Testis (tissue), 2 donors: ENCODE measurements at regions not wholly inside any gene's neighbourhood (a gene's known extent, or its start where the extent isn't known, plus 50 kb on each side); places are given as distances from the start of the nearest gene placed in this dataset.

ENCODE experiments used
- DNase-seq: peaks from one replicate; pipeline ENCODE4 v3.0.0-alpha.2; 2019
- H3K27ac ChIP-seq, 2 donors: fragments of 200-600 bp; sonication (generic); one replicate each; pipeline ENCODE4 v1.5.1; 2019
- H3K27me3 ChIP-seq: fragments of 200-600 bp; sonication (generic); one replicate; pipeline ENCODE4 v1.5.1; 2019
- H3K36me3 ChIP-seq: fragments of 200-600 bp; sonication (generic); one replicate; pipeline ENCODE4 v1.5.1; 2017; ENCODE audit warnings: low read depth; ENCODE audit errors: missing control alignments
- H3K4me1 ChIP-seq: fragments of 200-600 bp; sonication (generic); one replicate; pipeline ENCODE4 v1.5.1; 2019
- H3K4me3 ChIP-seq, 2 donors: fragments of 200-600 bp; sonication (generic); one replicate each; pipeline ENCODE4 v1.5.1; 2017 to 2019
- H3K9me3 ChIP-seq: fragments of 200-600 bp; sonication (generic); one replicate; pipeline ENCODE4 v1.5.1; 2017
- POLR2A ChIP-seq: fragments of 450-650 bp; IDR thresholded peaks from one replicate; pipeline ENCODE4 v1.6.1; 2017; ENCODE audit warnings: antibody characterized with exemption, mild to moderate bottlenecking, moderate library complexity
- WGBS, 2 donors: methylation state at CpG; one replicate each; pipeline ENCODE4 v1.1.5; 2018; 5-methylcytosine and 5-hydroxymethylcytosine counted together
- intact Hi-C: fragments of 100-400 bp; cut with DNase I; formaldehyde crosslinking; loops from one replicate; pipeline ENCODE4 v1.15.1; 2023; ENCODE audit warnings: low total_unique reads
- TF ChIP-seq, protein P1 (sequence below), 3 experiments: fragments of 450-650 bp in 2 of 3; fragments of 200-600 bp in 1 of 3; sonication (generic) in 1 of 3; IDR thresholded peaks; one replicate each; pipeline ENCODE4 v1.5.1; 2016 to 2019; ENCODE audit warnings: antibody characterized with exemption in 3 of 3, mild to moderate bottlenecking in 2 of 3, moderate library complexity in 1 of 3

- no peak overlapping the region for H3K27ac ChIP-seq
- no peaks in the 10 kb centered on the region for H3K4me1 ChIP-seq
- WGBS, 2 donors: 90 to 94% methylated on average over 5 of the region's 5 CpGs
- TF ChIP-seq, protein P1, sequence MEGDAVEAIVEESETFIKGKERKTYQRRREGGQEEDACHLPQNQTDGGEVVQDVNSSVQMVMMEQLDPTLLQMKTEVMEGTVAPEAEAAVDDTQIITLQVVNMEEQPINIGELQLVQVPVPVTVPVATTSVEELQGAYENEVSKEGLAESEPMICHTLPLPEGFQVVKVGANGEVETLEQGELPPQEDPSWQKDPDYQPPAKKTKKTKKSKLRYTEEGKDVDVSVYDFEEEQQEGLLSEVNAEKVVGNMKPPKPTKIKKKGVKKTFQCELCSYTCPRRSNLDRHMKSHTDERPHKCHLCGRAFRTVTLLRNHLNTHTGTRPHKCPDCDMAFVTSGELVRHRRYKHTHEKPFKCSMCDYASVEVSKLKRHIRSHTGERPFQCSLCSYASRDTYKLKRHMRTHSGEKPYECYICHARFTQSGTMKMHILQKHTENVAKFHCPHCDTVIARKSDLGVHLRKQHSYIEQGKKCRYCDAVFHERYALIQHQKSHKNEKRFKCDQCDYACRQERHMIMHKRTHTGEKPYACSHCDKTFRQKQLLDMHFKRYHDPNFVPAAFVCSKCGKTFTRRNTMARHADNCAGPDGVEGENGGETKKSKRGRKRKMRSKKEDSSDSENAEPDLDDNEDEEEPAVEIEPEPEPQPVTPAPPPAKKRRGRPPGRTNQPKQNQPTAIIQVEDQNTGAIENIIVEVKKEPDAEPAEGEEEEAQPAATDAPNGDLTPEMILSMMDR (IDR thresholded peaks at IDR 0.05): no peak
- no peak for TF ChIP-seq POLR2A
- H3K4me3 ChIP-seq: no peak overlapping the region
- intact Hi-C loops: no loop called here
- no peak for DNase-seq
- H3K27me3 ChIP-seq: no peaks in the 10 kb centered on the region
- no peaks in the 10 kb centered on the region for H3K36me3 ChIP-seq
- H3K9me3 ChIP-seq: no peaks in the 10 kb centered on the region
These were observed 175.4 kb upstream of the CMC1 start for GRCh38 chr3:28066020-28066419.

GRCh38 chr3:28067014-28067413 lies 174.4 kb upstream of the CMC1 start:
- no peaks in the 10 kb centered on the region for H3K9me3 ChIP-seq
- H3K27me3 ChIP-seq: no peaks in the 10 kb centered on the region
- TF ChIP-seq, protein P1 (IDR thresholded peaks at IDR 0.05): no peak
- TF ChIP-seq POLR2A: no peak
- DNase-seq: no peak
- H3K36me3 ChIP-seq: no peaks in the 10 kb centered on the region
- intact Hi-C loops: no loop called here
- WGBS, 2 donors: 89 to 95% methylated on average over 2 of the region's 2 CpGs
- no peak overlapping the region for H3K4me3 ChIP-seq
- no peaks in the 10 kb centered on the region for H3K4me1 ChIP-seq
- no peak overlapping the region for H3K27ac ChIP-seq

GRCh38 chr3:28068342-28068741 lies 173.1 kb upstream of the CMC1 start:
- WGBS, 2 donors: 66 to 76% methylated on average over 2 of the region's 2 CpGs
- H3K9me3 ChIP-seq: no peaks in the 10 kb centered on the region
- H3K4me1 ChIP-seq: no peaks in the 10 kb centered on the region
- DNase-seq: no peak
- H3K4me3 ChIP-seq: no peak overlapping the region
- no peak overlapping the region for H3K27ac ChIP-seq
- H3K36me3 ChIP-seq: no peaks in the 10 kb centered on the region
- TF ChIP-seq POLR2A: no peak
- TF ChIP-seq, protein P1 (IDR thresholded peaks at IDR 0.05): no peak
- H3K27me3 ChIP-seq: no peaks in the 10 kb centered on the region
- intact Hi-C loops: no loop called here

GRCh38 chr3:28069438-28069837 lies 172.0 kb upstream of the CMC1 start:
- TF ChIP-seq POLR2A: no peak
- TF ChIP-seq, protein P1 (IDR thresholded peaks at IDR 0.05): no peak
- WGBS, 2 donors: 63 to 66% methylated on average over 7 of the region's 7 CpGs
- intact Hi-C loops: no loop called here

DNA sequence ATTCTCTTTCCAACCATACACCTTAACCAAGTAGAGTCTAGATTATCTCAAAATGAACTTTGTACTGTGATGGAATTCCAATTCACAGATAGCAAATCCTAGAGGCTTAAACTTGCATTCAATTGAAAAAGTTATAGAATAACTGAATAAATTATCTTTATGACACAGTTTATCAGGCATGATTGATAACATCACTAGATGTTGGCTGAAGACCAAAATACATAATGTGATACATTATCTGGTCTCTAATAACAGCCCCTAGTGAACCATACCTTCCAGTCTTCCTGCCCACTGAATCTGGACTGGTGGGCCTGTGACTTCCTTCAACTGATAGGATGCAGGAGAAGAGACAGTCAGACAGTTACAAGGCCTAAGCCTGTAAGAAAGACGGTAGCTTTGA lies 165.2 kb upstream of the CMC1 start:
- Histone ChIP-seq H3K4me1 (no peaks in the 10 kb centered on the region), H3K27me3 (no peaks in the 10 kb centered on the region), H3K4me3 (no peak overlapping the region), H3K9me3 (no peaks in the 10 kb centered on the region), H3K36me3 (no peaks in the 10 kb centered on the region), H3K27ac (no peak overlapping the region)
- intact Hi-C loops: no loop called here
- no peak for DNase-seq
- WGBS, 2 donors: 88 to 95% methylated on average over 1 of the region's 1 CpG
- TF ChIP-seq, protein P1 (IDR thresholded peaks at IDR 0.05): no peak
- no peak for TF ChIP-seq POLR2A

More at GRCh38 chr3:28069438-28069837, 172.0 kb upstream of the CMC1 start:
- H3K36me3 ChIP-seq: no peaks in the 10 kb centered on the region
- H3K4me3 ChIP-seq: no peak overlapping the region
- no peaks in the 10 kb centered on the region for H3K9me3 ChIP-seq
- H3K4me1 ChIP-seq: no peaks in the 10 kb centered on the region
- no peaks in the 10 kb centered on the region for H3K27me3 ChIP-seq
- DNase-seq: no peak
- H3K27ac ChIP-seq: no peak overlapping the region
